SK-N-SH treated with all-trans-retinoic acid at 6 μM for 48 hours (cell line): ENCODE measurements at regions not wholly inside any gene's neighbourhood (a gene's known extent, or its start where the extent isn't known, plus 50 kb on each side); places are given as distances from the start of the nearest gene placed in this dataset.

Experiments
- BACH2 ChIP-seq: fragments of 250-450 bp; sonication (Bioruptor Pico); IDR thresholded peaks from 2 replicates; pipeline ENCODE4 v1.9.0; 2021; ENCODE audit warnings: mild to moderate bottlenecking, borderline replicate concordance
- CSDC2 ChIP-seq: fragments of 250-450 bp; sonication (Bioruptor Pico); IDR thresholded peaks from 2 replicates; pipeline ENCODE4 v1.5.0; 2020; ENCODE audit warnings: mild to moderate bottlenecking, moderate library complexity
- OSR1 ChIP-seq: fragments of 250-450 bp; sonication (Bioruptor Pico); IDR thresholded peaks from 2 replicates; pipeline ENCODE4 v1.8.0; 2022; ENCODE audit warnings: moderate library complexity, mild to moderate bottlenecking, inconsistent platforms
- RARB ChIP-seq: fragments of 250-450 bp; sonication (Bioruptor Pico); IDR thresholded peaks from 2 replicates; pipeline ENCODE4 v1.8.0; 2021; ENCODE audit warnings: mild to moderate bottlenecking, moderate library complexity
- TOX ChIP-seq: fragments of 250-450 bp; sonication (Bioruptor Pico); IDR thresholded peaks from 2 replicates; pipeline ENCODE4 v1.8.0; 2021; ENCODE audit warnings: mild to moderate bottlenecking, moderate library complexity, borderline replicate concordance
- ZFP30 ChIP-seq: fragments of 450-650 bp; formaldehyde crosslinking; IDR thresholded peaks from 2 replicates; pipeline ENCODE4 v1.5.0; 2022; ENCODE audit warnings: mild to moderate bottlenecking, moderate library complexity
- TF ChIP-seq, protein P1 (sequence below): fragments of 250-450 bp; sonication (Bioruptor Pico); IDR thresholded peaks from 2 replicates; pipeline ENCODE4 v1.5.1; 2020; ENCODE audit warnings: low read depth, mild to moderate bottlenecking, moderate library complexity
- TF ChIP-seq, protein P2 (sequence below): fragments of 250-450 bp; sonication (Bioruptor Pico); IDR thresholded peaks from 2 replicates; pipeline ENCODE4 v1.8.0; 2020; ENCODE audit warnings: mild to moderate bottlenecking, moderate library complexity, borderline replicate concordance
- TF ChIP-seq, protein P3 (sequence below): fragments of 250-450 bp; sonication (Bioruptor Pico); IDR thresholded peaks from 2 replicates; pipeline ENCODE4 v1.5.1; 2021; ENCODE audit warnings: mild to moderate bottlenecking, moderate library complexity
- TF ChIP-seq, protein P4 (sequence below): fragments of 250-450 bp; sonication (Bioruptor Pico); IDR thresholded peaks from 2 replicates; pipeline ENCODE4 v1.5.0; 2020; ENCODE audit warnings: mild to moderate bottlenecking, moderate library complexity

DNA sequence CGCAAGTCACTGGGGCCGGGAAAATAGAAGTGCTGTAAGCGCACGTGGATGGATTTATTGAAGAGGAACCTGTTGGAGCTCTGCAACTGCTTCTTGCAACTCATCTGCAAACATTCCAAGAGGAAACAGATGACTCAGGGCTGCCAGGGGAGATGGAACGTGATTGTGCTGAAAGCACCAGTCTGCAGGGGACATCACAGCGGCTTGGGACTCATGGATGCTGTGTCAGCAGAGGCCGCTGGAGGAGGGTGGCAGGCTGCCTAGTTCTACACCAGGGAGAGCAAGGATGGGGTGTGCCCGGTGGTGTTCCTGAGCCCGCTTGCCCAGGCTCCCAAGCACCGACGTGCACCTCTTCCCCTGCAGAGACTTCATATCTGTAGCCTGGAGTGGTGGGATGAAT lies 515.7 kb downstream of the TCERG1L start:
- TF ChIP-seq, protein P1, sequence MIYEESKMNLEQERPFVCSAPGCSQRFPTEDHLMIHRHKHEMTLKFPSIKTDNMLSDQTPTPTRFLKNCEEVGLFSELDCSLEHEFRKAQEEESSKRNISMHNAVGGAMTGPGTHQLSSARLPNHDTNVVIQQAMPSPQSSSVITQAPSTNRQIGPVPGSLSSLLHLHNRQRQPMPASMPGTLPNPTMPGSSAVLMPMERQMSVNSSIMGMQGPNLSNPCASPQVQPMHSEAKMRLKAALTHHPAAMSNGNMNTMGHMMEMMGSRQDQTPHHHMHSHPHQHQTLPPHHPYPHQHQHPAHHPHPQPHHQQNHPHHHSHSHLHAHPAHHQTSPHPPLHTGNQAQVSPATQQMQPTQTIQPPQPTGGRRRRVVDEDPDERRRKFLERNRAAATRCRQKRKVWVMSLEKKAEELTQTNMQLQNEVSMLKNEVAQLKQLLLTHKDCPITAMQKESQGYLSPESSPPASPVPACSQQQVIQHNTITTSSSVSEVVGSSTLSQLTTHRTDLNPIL (CRISPR knock-in tag) = no peak
- TF ChIP-seq, protein P2, sequence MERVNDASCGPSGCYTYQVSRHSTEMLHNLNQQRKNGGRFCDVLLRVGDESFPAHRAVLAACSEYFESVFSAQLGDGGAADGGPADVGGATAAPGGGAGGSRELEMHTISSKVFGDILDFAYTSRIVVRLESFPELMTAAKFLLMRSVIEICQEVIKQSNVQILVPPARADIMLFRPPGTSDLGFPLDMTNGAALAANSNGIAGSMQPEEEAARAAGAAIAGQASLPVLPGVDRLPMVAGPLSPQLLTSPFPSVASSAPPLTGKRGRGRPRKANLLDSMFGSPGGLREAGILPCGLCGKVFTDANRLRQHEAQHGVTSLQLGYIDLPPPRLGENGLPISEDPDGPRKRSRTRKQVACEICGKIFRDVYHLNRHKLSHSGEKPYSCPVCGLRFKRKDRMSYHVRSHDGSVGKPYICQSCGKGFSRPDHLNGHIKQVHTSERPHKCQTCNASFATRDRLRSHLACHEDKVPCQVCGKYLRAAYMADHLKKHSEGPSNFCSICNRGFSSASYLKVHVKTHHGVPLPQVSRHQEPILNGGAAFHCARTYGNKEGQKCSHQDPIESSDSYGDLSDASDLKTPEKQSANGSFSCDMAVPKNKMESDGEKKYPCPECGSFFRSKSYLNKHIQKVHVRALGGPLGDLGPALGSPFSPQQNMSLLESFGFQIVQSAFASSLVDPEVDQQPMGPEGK = no peak
- TF ChIP-seq, protein P3, sequence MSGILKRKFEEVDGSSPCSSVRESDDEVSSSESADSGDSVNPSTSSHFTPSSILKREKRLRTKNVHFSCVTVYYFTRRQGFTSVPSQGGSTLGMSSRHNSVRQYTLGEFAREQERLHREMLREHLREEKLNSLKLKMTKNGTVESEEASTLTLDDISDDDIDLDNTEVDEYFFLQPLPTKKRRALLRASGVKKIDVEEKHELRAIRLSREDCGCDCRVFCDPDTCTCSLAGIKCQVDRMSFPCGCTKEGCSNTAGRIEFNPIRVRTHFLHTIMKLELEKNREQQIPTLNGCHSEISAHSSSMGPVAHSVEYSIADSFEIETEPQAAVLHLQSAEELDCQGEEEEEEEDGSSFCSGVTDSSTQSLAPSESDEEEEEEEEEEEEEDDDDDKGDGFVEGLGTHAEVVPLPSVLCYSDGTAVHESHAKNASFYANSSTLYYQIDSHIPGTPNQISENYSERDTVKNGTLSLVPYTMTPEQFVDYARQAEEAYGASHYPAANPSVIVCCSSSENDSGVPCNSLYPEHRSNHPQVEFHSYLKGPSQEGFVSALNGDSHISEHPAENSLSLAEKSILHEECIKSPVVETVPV (CRISPR knock-in tag) = no peak
- TF ChIP-seq CSDC2 (no peak), TOX (CRISPR knock-in tag) (no peak), OSR1 (CRISPR knock-in tag) (no peak), RARB (no peak), BACH2 (CRISPR knock-in tag) (no peak), ZFP30 (CRISPR knock-in tag) (no peak)
- TF ChIP-seq, protein P4, sequence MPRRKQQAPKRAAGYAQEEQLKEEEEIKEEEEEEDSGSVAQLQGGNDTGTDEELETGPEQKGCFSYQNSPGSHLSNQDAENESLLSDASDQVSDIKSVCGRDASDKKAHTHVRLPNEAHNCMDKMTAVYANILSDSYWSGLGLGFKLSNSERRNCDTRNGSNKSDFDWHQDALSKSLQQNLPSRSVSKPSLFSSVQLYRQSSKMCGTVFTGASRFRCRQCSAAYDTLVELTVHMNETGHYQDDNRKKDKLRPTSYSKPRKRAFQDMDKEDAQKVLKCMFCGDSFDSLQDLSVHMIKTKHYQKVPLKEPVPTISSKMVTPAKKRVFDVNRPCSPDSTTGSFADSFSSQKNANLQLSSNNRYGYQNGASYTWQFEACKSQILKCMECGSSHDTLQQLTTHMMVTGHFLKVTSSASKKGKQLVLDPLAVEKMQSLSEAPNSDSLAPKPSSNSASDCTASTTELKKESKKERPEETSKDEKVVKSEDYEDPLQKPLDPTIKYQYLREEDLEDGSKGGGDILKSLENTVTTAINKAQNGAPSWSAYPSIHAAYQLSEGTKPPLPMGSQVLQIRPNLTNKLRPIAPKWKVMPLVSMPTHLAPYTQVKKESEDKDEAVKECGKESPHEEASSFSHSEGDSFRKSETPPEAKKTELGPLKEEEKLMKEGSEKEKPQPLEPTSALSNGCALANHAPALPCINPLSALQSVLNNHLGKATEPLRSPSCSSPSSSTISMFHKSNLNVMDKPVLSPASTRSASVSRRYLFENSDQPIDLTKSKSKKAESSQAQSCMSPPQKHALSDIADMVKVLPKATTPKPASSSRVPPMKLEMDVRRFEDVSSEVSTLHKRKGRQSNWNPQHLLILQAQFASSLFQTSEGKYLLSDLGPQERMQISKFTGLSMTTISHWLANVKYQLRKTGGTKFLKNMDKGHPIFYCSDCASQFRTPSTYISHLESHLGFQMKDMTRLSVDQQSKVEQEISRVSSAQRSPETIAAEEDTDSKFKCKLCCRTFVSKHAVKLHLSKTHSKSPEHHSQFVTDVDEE (CRISPR knock-in tag) = no peak
